Neural cell (in vitro differentiated cells): ENCODE measurements at regions not wholly inside any gene's neighbourhood (a gene's known extent, or its start where the extent isn't known, plus 50 kb on each side); places are given as distances from the start of the nearest gene placed in this dataset.

Experiments
- H2AFZ ChIP-seq: fragments of 200-600, 300-800 bp; sonication (generic), shearing (Covaris generic); 2 replicates; pipeline ENCODE4 v1.6.0; 2014; ENCODE audit warnings: low read depth, mild to moderate bottlenecking, antibody characterized with exemption, low read length, moderate library complexity
- H3F3A ChIP-seq: fragments of 200-600 bp; shearing (Covaris generic); 2 replicates; pipeline ENCODE4 v1.6.1; 2016; ENCODE audit warnings: mild to moderate bottlenecking, moderate library complexity, mixed read lengths, antibody characterized with exemption, low read length; ENCODE audit not compliant: insufficient read depth, poor library complexity, severe bottlenecking
- H3K27ac ChIP-seq: fragments of 200-600, 300-800 bp; sonication (generic), shearing (Covaris generic); 2 replicates; pipeline ENCODE4 v1.5.1; 2014; ENCODE audit warnings: mild to moderate bottlenecking, low read length, moderate library complexity
- H3K27me3 ChIP-seq: fragments of 300-800, 200-600 bp; sonication (generic), shearing (Covaris generic); 2 replicates; pipeline ENCODE4 v1.6.0; 2014; ENCODE audit warnings: mild to moderate bottlenecking, low read depth, low read length, moderate library complexity; ENCODE audit not compliant: insufficient read depth
- H3K36me3 ChIP-seq: fragments of 300-800, 200-600 bp; sonication (generic), shearing (Covaris generic); 2 replicates; pipeline ENCODE4 v1.5.1; 2014; ENCODE audit warnings: mild to moderate bottlenecking, antibody characterized with exemption, low read length, moderate library complexity; ENCODE audit not compliant: insufficient read depth
- H3K4me2 ChIP-seq: fragments of 300-800, 200-600 bp; sonication (generic), shearing (Covaris generic); 2 replicates; pipeline ENCODE4 v1.6.0; 2014; ENCODE audit warnings: mild to moderate bottlenecking, low read length
- H3K4me3 ChIP-seq: fragments of 300-800, 200-600 bp; sonication (generic), shearing (Covaris generic); 2 replicates; pipeline ENCODE4 v1.5.1; 2014; ENCODE audit warnings: mild to moderate bottlenecking, low read length, moderate library complexity
- H3K79me2 ChIP-seq: fragments of 200-600 bp; shearing (Covaris generic); replicated peaks from 2 replicates; pipeline ENCODE4 v1.6.0; 2014; ENCODE audit warnings: mild to moderate bottlenecking, low read length, moderate library complexity; ENCODE audit not compliant: insufficient read depth
- H3K9ac ChIP-seq: fragments of 300-800, 200-600 bp; sonication (generic), shearing (Covaris generic); 2 replicates; pipeline ENCODE4 v1.6.1; 2016; ENCODE audit warnings: mild to moderate bottlenecking, low read length, mixed read lengths
- H3K9me2 ChIP-seq: fragments of 200-600 bp; shearing (Covaris generic); 2 replicates; pipeline ENCODE4 v1.6.1; 2016; ENCODE audit warnings: mild to moderate bottlenecking, low read length, mixed read lengths; ENCODE audit not compliant: insufficient read depth
- H3K9me3 ChIP-seq: fragments of 200-600, 300-800 bp; sonication (generic), shearing (Covaris generic); 2 replicates; pipeline ENCODE4 v1.6.1; 2016; ENCODE audit warnings: mild to moderate bottlenecking, mixed run types, low read length, moderate library complexity, mixed read lengths
- H4K20me1 ChIP-seq: fragments of 200-600 bp; shearing (Covaris generic); 2 replicates; pipeline ENCODE4 v1.6.1; 2016; ENCODE audit warnings: mild to moderate bottlenecking, mixed run types; ENCODE audit not compliant: insufficient read depth
- EP300 ChIP-seq: fragments of 450-650 bp; conservative IDR thresholded peaks from 2 replicates; pipeline ENCODE4 v1.6.1; 2014; ENCODE audit warnings: antibody characterized with exemption, mild to moderate bottlenecking, moderate library complexity; ENCODE audit not compliant: poor library complexity, severe bottlenecking
- EZH2 ChIP-seq: fragments of 200-600, 300-800 bp; shearing (Covaris generic), sonication (generic); IDR thresholded peaks from 2 replicates; pipeline ENCODE4 v1.6.1; 2014; ENCODE audit warnings: antibody characterized with exemption, low read length, borderline replicate concordance, mild to moderate bottlenecking; ENCODE audit not compliant: insufficient read depth, poor library complexity, severe bottlenecking
- MXI1 ChIP-seq: fragments of 450-650 bp; conservative IDR thresholded peaks from 2 replicates; pipeline ENCODE4 v1.6.1; 2014; ENCODE audit warnings: antibody characterized with exemption, mild to moderate bottlenecking; ENCODE audit not compliant: poor library complexity, severe bottlenecking
- POLR2AphosphoS5 ChIP-seq: IDR thresholded peaks from 2 replicates; pipeline ENCODE4 v1.6.1; 2012
- RAD21 ChIP-seq: fragments of 450-650 bp; conservative IDR thresholded peaks from 2 replicates; pipeline ENCODE4 v1.6.1; 2014; ENCODE audit warnings: antibody characterized with exemption, mild to moderate bottlenecking, moderate library complexity
- SMC3 ChIP-seq: fragments of 450-650 bp; conservative IDR thresholded peaks from 2 replicates; pipeline ENCODE4 v1.6.1; 2014; ENCODE audit warnings: antibody characterized with exemption, mild to moderate bottlenecking, moderate library complexity; ENCODE audit not compliant: poor library complexity
- TAF1 ChIP-seq: IDR thresholded peaks from 2 replicates; pipeline ENCODE4 v1.6.1; 2012; ENCODE audit warnings: low read depth
- TF ChIP-seq, protein P1 (sequence below): fragments of 450-650 bp; IDR thresholded peaks from 2 replicates; pipeline ENCODE4 v1.5.1; 2014; ENCODE audit warnings: antibody characterized with exemption, mild to moderate bottlenecking, moderate library complexity; ENCODE audit not compliant: poor library complexity, severe bottlenecking
- TF ChIP-seq, protein P2 (sequence below): IDR thresholded peaks from 2 replicates; pipeline ENCODE4 v1.6.1; 2012; ENCODE audit warnings: borderline replicate concordance

DNA sequence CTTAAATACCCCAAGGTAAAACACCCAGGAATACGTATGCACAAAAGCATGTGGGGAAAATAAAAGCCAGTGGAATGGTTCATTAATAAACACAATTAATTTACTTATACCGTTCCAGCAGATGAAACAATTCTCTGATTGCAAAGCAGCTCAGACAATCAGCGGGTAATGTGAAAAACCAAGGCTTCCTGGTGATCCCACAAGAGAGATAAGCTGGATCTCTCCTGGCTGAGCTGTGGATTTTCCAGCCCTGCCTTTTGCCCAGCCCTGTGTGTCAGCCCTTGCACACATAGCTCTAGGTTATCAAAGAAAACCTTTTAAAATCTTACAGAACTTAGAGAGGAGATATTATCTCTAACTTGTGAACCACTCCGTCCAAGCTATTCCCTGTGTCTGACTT lies 1010.7 kb upstream of the AUTS2 start:
- H3K27me3 ChIP-seq = no peaks in the 10 kb centered on the region
- no peaks in the 10 kb centered on the region for H3K79me2 ChIP-seq
- no peak overlapping the region for H3K27ac ChIP-seq
- no peaks in the 10 kb centered on the region for H3F3A ChIP-seq
- no peak overlapping the region for H2AFZ ChIP-seq
- no peaks in the 10 kb centered on the region for H3K9me3 ChIP-seq
- no peak overlapping the region for H3K4me3 ChIP-seq
- TF ChIP-seq POLR2AphosphoS5 (no peak), EP300 (no peak), MXI1 (no peak), SMC3 (no peak), RAD21 (no peak), TAF1 (no peak), EZH2 (no peak)
- TF ChIP-seq, protein P1, sequence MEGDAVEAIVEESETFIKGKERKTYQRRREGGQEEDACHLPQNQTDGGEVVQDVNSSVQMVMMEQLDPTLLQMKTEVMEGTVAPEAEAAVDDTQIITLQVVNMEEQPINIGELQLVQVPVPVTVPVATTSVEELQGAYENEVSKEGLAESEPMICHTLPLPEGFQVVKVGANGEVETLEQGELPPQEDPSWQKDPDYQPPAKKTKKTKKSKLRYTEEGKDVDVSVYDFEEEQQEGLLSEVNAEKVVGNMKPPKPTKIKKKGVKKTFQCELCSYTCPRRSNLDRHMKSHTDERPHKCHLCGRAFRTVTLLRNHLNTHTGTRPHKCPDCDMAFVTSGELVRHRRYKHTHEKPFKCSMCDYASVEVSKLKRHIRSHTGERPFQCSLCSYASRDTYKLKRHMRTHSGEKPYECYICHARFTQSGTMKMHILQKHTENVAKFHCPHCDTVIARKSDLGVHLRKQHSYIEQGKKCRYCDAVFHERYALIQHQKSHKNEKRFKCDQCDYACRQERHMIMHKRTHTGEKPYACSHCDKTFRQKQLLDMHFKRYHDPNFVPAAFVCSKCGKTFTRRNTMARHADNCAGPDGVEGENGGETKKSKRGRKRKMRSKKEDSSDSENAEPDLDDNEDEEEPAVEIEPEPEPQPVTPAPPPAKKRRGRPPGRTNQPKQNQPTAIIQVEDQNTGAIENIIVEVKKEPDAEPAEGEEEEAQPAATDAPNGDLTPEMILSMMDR = no peak
- TF ChIP-seq, protein P2, sequence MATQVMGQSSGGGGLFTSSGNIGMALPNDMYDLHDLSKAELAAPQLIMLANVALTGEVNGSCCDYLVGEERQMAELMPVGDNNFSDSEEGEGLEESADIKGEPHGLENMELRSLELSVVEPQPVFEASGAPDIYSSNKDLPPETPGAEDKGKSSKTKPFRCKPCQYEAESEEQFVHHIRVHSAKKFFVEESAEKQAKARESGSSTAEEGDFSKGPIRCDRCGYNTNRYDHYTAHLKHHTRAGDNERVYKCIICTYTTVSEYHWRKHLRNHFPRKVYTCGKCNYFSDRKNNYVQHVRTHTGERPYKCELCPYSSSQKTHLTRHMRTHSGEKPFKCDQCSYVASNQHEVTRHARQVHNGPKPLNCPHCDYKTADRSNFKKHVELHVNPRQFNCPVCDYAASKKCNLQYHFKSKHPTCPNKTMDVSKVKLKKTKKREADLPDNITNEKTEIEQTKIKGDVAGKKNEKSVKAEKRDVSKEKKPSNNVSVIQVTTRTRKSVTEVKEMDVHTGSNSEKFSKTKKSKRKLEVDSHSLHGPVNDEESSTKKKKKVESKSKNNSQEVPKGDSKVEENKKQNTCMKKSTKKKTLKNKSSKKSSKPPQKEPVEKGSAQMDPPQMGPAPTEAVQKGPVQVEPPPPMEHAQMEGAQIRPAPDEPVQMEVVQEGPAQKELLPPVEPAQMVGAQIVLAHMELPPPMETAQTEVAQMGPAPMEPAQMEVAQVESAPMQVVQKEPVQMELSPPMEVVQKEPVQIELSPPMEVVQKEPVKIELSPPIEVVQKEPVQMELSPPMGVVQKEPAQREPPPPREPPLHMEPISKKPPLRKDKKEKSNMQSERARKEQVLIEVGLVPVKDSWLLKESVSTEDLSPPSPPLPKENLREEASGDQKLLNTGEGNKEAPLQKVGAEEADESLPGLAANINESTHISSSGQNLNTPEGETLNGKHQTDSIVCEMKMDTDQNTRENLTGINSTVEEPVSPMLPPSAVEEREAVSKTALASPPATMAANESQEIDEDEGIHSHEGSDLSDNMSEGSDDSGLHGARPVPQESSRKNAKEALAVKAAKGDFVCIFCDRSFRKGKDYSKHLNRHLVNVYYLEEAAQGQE = no peak
- no peaks in the 10 kb centered on the region for H3K36me3 ChIP-seq
- no peaks in the 10 kb centered on the region for H3K9me2 ChIP-seq
- H3K4me2 ChIP-seq = no peak overlapping the region
- no peak overlapping the region for H3K9ac ChIP-seq
- no peaks in the 10 kb centered on the region for H4K20me1 ChIP-seq

- no peak overlapping the region for H3K4me3 ChIP-seq
- no peaks in the 10 kb centered on the region for H3K9me3 ChIP-seq
- H3K9me2 ChIP-seq = no peaks in the 10 kb centered on the region
- TF ChIP-seq, protein P2 = no peak
- no peak for TF ChIP-seq MXI1
- no peak for TF ChIP-seq EZH2
- TF ChIP-seq SMC3 = no peak
- no peak for TF ChIP-seq TAF1
- H3K4me2 ChIP-seq = no peak overlapping the region
- H3K9ac ChIP-seq = no peak overlapping the region
- no peaks in the 10 kb centered on the region for H3K79me2 ChIP-seq
- no peaks in the 10 kb centered on the region for H3K27me3 ChIP-seq
- H3K27ac ChIP-seq = no peak overlapping the region
- H3F3A ChIP-seq = no peaks in the 10 kb centered on the region
- H2AFZ ChIP-seq = no peak overlapping the region
- H3K36me3 ChIP-seq = no peaks in the 10 kb centered on the region
- no peaks in the 10 kb centered on the region for H4K20me1 ChIP-seq
These were observed 996.4 kb upstream of the AUTS2 start for GRCh38 chr7:68601826-68602225.
